ENCODE measurements at regions not wholly inside any gene's neighbourhood (a gene's known extent, or its start where the extent isn't known, plus 50 kb on each side); places are given as distances from the start of the nearest gene placed in this dataset.

DNA sequence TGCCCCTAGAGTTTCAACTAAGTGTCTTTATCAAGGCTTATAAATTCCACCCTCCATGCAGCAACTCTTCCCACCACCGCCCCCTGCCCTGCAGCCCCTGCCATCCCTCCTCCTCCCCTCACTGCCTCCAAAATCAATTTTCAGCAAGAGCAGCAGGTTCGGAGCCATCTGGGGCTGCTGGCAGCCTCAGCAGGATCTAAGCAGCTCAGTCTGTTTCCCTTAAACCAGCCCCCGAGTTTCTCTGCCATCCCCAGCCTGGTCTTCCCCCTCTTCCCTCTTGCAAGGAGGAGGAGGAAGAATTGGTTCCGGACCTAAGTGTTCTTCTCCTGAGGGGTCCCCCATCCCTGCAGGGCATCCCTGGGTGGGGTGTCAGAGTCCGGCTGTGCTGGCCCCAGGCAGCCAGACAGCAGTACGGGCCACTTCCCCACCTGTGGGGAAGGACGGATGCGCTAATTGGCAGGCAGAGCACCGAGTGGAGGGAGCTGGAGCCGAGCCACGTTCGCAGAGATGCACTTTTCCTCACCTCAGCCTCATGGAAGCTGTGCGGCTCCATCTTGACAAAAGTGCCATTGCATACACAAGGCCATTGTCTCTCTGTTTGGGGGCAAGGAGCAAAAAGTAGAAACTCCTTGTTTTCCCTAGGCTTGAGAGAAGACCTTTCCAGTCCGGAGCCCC is 189.3 kb downstream of the KCNA5 start:
- FAIRE-seq: no peak

DNA sequence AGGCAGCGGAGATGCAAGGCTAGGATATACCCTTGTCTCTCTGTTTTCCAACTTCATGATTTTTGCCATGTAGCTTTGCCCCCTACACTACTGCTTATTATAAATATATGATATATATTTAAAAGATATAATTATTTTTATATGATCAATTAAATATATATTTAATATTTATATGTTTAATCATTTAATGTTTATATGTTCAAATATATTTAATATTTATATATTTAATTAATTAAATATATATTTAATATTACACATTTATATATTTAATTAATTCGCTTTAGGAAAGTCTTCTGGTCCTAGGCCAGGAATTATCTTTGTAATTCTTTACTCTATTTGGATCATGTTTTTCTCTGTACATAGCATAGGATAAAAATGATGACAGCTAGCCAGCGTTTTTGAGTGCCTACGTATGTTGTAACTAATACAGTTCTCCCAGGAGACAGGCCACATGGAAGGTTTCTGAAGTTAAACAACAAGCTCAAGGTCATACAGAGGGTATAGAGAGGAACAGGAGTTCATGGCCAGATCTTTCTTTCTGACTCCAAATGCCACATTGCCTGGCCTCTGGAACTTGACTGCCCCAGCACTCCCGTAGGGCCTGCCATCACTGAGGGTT is 192.5 kb downstream of the KCNA5 start:
- peak; percentile 85 for FAIRE-seq

DNA sequence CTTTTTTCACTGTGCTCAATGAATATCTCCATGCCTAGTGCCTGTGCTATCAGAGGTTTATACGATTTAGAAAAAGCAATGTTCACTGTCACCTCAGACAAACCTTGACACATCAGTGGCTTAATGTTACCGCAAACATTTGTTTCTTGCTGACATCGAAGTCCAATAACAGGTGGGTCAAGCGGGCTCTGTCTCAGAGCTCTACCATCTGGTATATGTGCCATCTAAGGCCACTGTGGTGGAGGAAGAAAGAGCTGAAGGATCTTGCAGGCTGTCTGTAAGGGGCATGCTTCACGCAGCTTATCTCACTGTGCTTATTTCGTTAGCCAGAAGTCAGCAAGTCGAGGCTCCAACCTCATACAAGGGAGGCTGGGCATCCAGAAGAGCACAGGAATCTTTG is 189.5 kb upstream of the NTF3 start:
- FAIRE-seq: no peak

DNA sequence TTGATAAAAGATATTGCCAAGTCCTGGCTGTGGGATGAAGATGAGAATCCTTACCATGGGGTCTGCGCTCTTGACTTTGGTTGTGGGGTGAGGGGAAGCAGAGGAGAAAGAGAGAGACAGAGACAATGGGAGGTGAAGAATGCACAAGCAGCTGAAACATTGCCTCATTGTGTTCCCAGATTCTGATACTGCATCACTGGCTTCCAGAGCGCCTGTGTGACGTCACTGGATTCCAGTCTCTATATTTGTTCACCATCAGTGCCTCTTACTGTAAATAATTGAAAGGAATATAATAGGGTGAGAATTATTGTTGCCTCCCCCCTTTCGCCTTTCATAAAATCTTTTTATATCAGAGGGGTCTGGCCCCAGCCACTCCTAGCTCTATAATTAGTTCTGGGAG is 188.9 kb upstream of the NTF3 start:
- FAIRE-seq: no peak

DNA sequence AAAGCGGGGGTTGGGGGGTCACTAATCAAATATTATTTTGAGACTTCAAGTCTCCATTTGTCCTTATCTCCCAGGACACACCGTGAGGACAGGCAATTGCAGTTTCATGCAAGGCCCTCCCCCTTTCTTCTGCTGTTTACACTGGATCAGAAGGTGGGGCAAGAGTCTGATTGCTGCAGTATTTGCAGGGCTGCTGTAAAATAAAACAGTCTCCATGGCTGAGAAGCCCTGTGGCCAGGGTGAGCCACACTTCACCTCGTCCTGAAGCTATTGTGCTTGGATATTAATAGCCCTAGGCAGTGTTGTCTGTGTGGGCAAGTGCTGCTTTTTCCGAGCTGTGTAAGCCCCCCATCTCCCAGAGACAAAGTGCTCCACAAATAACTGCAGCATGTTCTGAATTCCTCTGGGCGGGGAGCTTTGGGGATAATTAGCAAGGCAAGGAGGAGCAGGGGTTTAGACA is 187.4 kb upstream of the NTF3 start:
- FAIRE-seq: no peak

DNA sequence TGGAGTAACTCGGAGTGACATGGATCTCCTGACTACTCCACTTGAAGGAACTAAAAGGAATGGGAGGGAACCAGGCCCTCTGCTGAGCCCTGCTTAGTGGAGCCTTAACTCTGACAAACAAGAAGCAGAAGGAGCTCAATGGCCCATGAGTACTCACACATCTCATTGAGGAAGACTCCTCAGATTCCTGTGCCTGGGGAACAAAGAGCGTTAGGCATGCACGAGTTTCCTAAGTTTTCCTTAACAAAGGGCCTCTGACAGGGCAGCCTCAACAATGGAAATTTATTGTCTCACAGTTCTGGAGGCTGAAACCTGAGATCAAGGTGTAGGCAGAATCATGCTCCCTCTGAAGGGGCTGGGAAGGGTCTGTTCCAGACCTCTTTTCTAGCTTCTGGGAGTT is 185.7 kb upstream of the NTF3 start:
- FAIRE-seq: no peak

DNA sequence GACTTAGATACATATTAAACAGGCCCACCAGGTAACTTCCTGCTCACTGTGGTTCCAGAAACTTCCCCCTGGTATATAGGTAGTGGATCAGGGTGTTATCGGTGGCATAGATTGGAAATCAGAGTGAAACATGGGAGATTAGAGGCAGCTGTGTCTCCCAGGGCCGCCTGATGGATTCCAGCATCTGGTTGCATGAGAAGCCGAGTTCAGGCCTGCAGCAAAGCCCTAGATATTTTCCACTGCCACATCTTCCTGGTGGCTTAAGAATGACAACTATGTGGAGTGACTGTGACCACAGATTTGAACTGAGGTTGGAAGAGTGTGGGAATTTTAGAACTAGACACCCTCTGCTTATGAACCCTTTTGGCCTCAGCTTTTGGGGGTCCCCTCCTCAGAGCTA is 184.8 kb upstream of the NTF3 start:
- FAIRE-seq: no peak

DNA sequence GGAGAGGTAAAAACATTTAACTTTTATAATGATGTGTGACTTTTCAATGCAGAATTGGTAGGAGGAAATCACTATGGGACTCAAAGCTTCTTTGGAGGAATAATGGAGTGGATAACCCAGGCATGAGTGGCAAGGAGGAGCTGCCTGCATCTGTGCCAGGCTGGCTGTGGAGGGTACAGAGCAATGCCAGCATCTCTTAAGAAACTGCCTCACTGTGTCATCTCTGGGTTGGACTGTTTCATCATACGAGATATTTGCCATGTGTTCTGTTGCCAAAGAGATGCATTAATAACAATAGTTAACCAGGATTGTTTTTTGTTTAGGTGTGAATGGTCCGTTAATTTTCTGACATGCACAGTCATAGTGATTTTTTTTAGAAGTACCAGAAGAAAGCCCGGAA is 183.7 kb upstream of the NTF3 start:
- no peak for FAIRE-seq

DNA sequence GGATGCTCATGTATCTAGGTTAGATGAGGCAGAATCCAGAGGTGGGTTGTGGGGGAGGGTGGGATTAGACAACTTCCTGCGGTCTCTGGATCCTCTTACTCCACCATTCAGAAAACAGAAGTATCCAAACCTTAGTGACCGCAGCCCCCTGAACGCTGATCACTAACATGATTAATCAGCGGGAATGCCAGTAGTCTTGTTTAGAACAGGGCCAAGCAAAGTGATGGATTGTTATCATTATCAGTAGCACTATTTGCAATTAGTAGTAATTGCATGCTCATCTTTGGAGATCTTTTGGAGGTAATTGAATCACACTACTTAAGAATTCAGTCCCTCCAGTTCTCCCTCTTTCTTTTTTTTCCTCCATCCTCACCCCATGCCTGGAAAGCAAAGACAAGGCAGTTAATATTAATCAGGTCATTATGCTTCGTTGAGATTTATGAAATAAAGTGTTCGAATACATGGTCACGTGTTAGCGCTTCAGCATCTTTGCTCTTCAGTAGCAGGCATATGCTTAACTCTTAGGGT is 182.8 kb upstream of the NTF3 start:
- FAIRE-seq: no peak

DNA sequence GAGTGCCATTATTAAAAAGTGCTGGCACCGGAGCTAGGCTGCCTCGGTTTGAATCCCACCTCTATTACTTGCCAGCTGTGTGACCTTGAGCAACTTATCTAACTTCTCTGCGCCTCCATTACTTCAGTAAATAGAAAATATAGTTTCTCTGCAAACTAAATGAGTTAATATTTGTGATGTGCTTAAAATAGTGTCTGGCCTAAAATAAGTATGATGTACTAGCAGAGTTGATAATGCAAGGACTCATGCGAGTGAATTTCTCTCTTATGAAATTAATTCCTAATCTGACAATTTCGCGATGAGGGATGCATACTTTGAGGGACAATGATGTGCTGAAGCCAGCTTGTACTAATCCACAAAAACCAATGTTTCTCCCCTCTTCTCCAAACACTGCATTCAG is 180.8 kb upstream of the NTF3 start:
- FAIRE-seq: no peak

DNA sequence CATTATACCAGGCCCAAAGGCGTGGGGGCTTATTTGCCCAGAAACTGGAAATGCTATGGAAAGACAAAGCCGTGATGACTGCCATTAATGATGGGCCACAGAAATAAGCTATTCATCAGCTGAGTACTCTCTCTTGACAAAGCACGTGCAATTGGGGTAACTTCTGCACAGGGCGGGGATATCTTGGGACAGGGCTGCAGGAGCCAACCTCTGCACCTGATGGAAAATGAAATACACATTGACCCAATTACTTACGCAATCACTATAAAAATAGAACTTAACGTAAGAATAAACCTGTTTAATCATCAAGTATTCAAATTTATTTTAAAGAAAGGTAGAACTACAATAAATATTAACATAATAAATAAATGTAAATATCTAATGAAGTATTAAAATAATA is 180.1 kb upstream of the NTF3 start:
- no peak for FAIRE-seq

DNA sequence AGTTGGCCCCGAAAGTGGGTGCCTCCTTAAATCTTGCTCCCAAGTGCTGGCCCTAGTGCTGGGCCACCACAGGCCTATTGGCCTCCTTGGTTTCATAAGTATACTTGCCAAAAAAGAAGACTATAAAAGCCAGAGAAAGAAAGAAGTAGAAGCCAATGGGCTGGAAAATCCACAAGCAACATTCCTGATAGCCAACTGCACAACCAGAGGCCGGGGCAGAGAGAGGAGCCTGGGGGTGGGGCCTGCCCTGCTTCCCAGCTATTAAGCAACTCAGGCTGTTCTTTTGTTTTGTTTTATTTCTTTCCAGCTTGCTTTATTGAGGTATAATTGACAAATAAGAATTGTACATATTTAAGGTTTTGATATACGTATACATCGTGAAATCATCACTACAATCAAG is 177.2 kb upstream of the NTF3 start:
- no peak for FAIRE-seq

DNA sequence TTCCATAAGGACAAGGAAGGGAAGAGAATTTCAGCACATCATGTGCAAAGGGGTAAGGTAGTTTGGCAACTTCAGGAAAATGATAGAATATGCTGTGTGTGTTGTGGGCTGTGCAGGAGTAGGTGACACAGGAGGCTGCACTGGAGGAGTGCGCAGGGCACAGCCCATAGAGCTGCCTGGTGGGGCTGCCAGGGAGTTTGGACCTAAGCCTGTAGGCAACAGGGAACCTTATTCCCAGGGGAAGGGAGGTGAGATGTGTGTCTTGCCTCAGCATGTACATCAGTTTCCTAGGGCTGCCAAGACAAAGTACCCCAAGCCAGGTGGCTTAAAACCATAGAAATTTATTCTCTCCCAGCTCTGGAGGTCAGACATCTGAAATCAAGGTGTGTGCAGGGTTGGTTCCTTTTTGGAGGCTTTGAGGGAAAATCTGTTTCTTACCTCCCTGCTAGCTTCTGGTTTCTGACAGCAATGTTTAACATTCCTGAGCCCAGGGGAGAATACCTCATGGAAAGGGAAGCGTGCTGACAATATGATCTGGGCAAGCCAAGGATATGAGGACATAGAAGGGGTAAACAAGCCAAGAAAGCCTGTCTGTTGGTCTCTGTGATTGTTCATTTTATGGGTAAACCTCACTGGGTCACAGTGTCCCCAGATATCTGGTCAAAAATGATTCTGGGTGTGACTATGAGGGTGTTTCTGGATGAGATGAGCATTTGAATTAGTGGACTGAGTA is 174.0 kb upstream of the NTF3 start:
- FAIRE-seq: no peak

DNA sequence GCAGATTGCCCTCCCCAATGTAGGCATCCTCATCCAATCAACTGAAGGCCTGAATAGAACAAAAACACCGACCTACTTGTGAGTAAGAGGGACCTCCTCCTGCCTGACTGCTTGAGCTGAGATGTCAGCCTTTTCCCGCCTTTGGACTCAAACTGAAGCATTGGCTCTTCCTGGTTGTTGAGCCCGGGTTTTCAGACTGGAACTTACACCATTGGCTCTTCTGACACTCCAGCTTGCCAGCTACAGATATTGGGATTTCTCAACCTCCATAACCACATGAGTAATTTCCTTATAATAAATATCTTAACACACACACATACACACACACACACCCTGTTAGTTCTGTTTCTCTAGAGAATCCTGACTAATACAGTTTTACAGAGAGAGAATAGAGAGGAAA is 173.4 kb upstream of the NTF3 start:
- no peak for FAIRE-seq

DNA sequence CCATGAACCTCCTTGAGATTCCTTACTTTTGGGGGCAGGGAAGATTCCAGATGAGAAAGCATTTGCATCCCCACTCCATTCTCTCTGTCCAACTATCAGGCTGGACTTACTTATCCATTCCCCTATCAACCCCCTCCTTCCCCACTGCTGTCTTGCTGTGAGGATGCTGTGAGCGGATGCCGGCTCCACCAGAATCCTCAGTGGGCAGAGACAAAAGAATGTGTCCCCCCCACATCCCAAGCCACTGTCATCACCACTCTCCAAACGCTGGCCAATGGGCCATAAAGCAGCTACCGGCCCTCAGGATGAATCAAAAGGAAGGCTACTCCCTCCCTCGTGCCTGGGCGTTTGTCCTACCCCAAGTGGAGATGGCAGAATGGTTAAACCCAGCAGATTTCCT is 173.0 kb upstream of the NTF3 start:
- FAIRE-seq: no peak

DNA sequence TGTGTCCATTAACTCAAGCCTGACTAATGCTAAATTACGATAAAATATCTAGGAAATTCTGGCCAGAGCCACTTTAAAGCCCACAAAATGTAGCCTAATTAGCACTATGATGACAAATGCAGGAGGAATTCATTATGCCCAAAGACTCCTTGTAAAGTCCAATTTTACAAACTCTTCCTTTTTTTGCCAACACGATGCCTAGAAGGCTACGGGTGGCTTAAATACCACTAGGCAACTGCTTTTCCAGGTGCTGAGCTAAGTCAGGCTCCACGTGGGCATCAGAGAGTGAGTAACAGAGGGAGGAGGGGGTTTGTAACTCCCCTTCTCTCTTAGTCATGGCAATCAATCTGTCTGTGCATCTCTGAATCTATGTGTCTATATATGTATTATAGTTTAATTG is 172.4 kb upstream of the NTF3 start:
- FAIRE-seq: no peak

DNA sequence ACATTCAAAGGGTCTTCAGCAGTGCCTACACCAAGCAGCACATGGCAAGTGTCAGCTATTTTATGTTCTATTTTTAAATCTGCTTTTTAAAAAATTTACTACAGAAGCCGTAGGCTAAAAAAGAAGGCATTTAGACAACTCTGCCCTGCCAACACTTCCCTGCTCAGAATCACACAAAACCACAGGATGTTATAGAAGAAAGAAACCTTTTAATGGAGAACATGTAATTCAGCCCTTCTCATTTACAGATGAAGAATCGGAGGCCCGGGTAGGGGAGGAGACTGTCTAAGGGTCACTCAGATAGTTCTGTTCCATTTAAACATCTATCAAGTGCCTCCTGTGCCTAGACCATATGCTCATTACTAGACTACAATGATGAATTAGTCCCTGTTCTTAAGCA is 171.8 kb upstream of the NTF3 start:
- no peak for FAIRE-seq

DNA sequence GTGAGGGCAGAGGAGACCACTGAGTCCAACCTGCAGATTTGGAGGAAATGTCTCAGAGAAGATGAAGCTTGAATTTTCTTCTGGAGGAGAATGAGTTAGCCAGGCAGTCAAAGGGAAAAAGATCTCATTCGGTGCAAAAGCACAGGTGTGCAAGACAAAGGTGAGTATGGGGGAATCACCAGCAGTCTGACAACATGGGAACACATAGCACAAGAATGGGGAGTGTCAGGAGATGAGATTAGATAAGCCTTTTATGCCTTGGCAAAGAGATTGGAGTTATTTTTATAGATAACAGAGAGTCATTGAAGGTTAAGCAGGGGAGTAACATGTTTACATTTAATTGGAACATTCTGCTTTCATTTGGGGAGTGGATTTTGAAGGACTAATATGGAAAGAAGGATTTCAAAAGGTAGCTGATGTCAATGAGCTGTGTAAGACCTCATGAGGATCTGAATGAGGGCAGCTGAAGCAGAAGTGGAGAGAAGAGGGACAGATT is 171.3 kb upstream of the NTF3 start:
- FAIRE-seq: no peak

DNA sequence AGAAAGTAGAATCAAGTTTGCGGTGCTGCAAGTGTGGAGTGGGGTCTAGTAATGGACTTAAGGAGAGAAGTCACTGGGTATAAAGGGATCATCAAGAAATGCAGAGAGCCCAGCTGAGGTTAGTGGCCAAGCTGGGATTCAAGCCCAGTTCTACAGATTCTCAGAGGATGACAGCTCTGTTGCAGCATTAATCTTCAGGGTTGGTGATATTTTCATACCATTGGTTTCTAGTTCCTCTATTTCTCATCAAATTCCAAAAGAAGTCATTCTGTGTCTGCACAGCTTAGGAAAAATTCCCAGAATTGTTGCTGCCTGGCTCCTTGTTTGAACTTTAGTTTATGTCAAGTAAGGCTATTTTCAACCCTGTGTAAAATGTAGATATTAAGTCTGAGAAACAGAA is 169.5 kb upstream of the NTF3 start:
- no peak for FAIRE-seq

DNA sequence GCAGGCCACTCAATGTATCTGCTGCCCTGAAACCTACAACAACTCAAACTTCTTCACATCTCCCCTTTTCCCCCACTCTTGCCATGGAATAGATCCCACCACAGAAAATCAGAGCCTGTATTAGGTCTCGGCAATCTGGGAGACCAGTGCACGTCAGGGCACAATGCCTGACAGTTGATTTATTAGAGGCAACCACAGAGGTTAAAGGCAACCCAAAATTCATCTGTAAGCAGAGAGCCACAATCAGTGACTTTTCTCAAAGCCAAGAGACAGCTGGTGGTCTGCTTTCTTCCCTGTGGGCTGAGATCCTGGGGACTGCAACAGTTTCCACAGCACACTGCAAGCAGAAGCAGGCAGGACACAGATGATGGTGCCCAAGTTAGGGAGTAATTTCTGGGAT is 169.0 kb upstream of the NTF3 start:
- no peak for FAIRE-seq

DNA sequence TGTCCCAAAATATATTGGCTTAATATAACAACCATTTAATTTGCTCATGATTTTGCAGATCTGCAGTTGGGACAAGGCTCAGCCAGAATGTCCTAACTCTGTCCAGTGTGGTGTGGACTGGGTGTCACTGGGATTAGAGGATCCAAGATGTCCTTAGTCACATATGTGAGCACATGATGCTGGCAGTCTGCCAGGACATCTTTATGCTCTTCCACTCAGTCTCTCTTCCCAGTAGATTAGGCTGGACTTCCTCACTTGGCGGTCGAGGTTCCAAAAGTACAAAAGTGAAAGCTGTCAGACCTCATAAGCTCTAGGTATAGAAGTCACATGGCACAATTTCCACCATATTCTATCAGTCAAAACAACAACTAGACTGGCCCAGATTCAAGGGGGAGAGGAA is 167.9 kb upstream of the NTF3 start:
- no peak for FAIRE-seq

DNA sequence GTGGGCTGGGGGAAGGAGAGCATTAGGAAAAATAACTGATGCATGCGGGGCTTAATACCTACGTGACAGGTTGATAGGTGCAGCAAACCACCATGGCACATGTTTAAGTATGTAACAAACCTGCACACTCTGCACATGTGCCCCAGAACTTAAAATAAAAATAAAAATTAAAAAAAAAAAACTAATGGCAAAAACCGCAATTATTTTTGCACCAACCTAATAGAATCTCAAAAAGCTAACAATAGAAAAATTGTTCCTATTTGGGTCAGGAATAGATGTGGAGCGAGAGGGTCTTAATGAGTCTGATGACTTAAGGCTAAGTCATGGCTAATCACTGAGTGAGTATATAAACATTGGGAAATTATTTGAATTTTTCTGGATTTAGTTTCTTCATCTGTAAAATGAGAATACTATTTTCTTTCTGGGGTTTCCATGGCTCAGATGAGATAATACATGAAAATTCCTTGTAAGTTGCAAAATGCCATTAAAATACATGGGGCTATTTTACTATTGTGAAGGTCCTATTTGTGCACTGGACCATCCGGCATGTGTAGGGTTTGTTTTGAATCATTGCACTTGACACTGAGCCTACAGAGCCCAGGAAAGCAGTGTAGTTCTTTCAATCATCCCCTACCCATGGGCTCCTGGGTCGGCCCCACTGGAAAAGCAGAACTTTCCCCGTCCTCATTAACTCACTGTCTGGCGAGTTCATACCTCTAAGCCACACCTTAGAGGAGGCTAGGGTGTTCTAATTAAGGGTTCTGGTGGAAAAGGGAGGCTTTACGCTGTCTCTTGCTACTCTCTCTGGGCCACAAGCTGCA is 164.1 kb upstream of the NTF3 start:
- no peak for FAIRE-seq
